GM18502 (cell line): ENCODE measurements at regions not wholly inside any gene's neighbourhood (a gene's known extent, or its start where the extent isn't known, plus 50 kb on each side); places are given as distances from the start of the nearest gene placed in this dataset.
"Not testable (repeated sequence)": the region's sequence is repeated elsewhere in the genome, so short reads cannot be mapped to it uniquely, and the experiment has no call there.

Experiments used
- ATAC-seq: cut with Tn5 transposase; IDR thresholded peaks from one replicate; pipeline ENCODE4 v1.9.1; 2021; ENCODE audit warnings: mild to moderate bottlenecking; ENCODE audit not compliant: unreplicated experiment, poor library complexity

GRCh38 chr12:90244232-90244631, 535.6 kb upstream of the ATP2B1 start:
- no peak for ATAC-seq

DNA sequence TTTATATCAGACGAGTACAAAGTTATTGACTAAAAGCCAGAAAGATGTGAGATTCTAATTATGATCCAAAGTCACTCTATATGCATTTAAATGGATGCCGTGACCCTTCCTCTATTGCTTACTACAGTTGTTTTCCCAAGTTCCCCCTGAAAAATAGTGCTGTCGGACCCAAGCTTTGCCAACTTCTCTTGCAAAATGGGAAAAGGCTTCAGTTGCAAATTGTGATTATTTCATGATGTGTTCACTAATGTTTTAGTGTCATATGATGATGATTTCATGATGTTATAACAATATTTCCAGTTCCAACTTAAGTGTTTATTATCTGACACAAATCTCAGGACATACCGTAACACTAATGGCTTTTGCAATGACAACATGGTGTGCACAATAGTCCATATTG, 534.6 kb upstream of the ATP2B1 start:
- ATAC-seq, result no peak

- no peak for ATAC-seq
These were observed 531.2 kb upstream of the ATP2B1 start for GRCh38 chr12:90239732-90240260.

DNA sequence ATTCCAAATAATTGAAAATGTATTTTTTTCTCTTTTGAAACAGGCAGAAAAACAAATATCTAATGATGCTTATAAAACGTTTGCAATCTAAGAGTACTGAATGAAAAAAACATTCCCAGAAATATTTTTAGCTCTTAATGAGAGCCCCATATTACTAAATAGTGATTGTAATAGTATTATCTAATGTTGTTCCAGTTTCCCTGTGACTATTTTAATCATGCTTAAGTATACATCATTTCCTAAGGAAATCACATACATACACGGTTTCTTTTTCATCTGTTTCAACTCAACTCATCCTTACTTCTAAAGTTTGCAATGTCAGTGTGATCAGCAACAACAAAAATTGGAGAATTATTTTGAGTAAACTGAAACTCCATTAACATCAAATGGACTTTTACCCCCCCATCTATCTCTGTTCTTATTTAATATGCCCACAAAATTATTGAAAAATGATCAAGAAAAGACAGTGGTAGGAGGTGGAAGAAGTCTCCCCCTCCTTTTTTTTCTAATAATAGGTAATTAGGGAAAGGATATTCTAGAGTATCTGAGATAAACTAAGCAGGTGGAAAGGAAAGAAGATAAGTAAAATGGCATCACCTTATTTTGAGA, 530.1 kb upstream of the ATP2B1 start:
- ATAC-seq, result no peak

DNA sequence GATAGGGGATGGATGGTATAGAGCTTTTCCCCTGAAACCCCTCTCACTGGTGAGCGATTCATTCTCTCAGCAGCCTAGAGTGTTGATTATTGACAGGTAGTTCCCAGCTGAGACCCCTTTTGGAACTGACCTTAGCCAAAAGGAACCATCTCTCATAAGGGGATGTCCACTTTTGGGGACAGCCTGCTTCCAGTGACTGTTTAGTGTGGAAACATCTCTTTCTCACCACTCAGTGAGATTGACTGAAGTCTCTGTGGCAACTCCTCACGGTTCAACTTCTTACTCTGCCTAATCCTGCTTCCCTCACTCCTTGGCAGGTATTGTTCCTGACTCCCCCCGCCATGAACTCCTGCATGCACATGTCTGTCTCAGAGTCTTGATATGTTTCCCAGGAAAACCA, 529.2 kb upstream of the ATP2B1 start:
- ATAC-seq, result no peak

GRCh38 chr12:90235642-90236041, 527.0 kb upstream of the ATP2B1 start:
- ATAC-seq, result no peak

- no peak for ATAC-seq
These were observed 525.8 kb upstream of the ATP2B1 start for GRCh38 chr12:90234472-90234871.

DNA sequence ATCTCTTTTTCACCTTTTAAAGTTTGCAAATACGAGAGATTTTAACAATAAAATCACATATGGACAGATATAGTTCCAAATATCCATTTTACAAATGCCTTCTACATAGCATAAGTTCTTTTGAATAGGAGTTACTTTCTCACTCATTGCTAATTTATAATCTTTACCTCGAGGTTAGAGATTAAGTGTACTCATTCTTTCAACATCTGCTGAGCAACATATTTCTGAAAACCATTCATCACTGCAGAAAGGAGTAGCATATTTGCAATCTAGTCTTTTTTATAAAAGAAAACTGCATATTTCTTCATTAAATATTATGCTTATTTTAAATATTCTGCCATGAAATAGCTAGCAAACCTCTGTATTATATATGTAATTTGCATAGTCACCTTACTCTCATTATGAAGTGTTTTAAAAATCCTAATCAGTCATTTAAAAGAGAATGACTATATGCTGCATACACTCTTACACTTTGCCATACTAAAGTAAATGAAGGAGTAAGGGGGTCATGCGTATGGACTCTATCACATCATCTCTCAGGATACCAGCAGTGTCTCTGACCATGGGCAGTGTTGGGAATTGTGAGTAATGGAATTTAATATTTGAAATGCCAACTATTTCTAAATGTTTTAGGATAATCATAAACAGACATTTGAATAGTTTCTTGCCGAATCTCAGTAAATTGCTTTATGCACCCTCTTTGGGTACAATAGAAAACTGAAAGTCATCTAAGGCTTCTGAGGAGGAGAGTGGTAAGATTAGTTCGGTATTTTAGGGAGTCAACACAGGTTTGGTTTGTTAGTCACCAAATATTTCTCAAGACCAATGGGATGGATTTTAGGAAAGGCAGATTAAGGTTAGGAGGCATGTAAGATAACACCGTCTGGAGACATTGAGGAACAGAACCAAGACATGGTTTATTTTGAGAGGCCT, 524.8 kb upstream of the ATP2B1 start:
- ATAC-seq, result no peak

- no peak for ATAC-seq
These were observed 521.0 kb upstream of the ATP2B1 start for GRCh38 chr12:90229407-90230170.

DNA sequence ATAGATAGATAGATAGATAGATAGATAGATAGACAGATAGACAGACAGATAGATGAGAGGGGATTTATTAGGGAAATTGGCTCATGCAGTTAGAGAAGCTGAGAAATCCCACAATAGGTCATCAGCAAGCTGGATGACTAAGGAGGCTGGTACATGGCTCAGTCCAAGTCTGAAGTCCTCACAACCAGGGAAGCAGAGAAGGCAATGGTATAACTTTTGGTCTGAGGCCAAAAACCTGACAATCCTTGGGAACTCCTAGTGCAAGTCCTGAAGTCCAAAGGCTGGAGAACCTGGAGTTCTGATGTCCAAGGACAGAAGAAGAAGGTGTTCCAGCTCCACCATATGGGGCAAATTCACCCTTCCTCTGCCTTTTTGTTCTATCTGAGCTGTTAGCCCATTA, 517.6 kb upstream of the ATP2B1 start:
- no peak for ATAC-seq

DNA sequence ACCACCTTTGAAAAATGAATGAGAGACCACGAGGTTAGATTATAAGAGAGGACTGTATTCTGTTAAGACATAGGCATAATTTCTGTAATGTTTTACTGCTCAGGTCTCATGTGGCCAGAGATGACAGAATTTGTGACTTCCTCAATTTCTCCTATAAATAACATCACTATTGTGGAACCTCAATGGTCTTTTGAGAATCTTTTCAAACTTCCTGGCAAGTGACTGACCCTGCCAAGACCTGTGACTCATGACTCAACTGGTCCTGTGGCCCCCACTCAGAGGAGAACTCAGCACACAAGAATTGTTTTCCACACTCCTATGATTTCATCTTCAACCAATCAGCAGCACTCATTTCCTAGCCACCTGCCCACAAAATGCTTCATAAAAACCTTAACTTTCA, 508.2 kb upstream of the ATP2B1 start:
- no peak for ATAC-seq

DNA sequence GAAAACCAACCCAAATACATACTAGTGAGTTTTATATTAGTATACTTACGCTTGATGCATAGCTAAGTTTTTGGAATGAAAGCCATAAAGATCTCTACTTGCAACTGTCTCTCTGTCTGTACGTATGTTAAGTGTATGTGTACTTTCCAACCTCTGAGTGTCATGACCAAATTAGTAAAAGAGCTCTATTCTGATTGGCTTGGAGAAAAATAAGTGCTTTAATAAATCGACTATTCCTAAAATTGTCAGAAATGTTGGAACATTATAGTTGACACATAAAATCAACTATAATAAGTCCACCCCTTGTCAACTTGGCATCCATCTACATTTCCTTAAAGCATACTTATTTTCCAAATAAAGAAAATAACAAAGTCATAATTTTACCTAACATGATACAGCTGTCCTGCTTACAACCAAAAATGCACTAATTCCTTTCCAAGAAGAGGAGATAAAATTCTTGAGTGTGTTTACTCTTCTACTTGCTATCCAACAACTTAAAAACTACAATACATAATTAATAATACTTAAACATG, 507.4 kb upstream of the ATP2B1 start:
- no peak for ATAC-seq

DNA sequence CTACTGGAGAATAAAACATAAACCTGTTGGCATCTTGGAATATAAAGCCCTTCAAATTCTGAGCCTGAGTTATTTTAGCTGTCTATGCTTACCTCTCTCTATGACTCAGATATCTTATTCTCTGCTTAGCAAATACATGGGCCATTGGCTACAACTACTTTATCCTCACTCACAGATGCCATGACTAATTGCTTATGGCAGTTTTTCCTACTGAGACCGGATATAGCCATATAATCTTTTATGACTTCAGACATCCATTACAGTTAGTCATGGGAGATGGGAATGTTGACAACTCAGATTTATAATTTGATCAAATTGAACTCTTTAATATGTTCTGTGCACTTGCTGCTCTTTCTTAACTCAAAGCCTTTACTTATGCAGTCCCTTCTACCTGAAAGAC, 502.4 kb upstream of the ATP2B1 start:
- no peak for ATAC-seq

- ATAC-seq, result no peak
These were observed 500.4 kb upstream of the ATP2B1 start for GRCh38 chr12:90209029-90209428.

- ATAC-seq, result not testable (repeated sequence)
These were observed 499.7 kb upstream of the ATP2B1 start for GRCh38 chr12:90208379-90208778.

- no peak for ATAC-seq
These were observed 499.2 kb upstream of the ATP2B1 start for GRCh38 chr12:90207799-90208198.

GRCh38 chr12:90205165-90205564, 496.5 kb upstream of the ATP2B1 start:
- ATAC-seq, result no peak

- ATAC-seq, result no peak
These were observed 494.9 kb upstream of the ATP2B1 start for GRCh38 chr12:90203556-90203955.

DNA sequence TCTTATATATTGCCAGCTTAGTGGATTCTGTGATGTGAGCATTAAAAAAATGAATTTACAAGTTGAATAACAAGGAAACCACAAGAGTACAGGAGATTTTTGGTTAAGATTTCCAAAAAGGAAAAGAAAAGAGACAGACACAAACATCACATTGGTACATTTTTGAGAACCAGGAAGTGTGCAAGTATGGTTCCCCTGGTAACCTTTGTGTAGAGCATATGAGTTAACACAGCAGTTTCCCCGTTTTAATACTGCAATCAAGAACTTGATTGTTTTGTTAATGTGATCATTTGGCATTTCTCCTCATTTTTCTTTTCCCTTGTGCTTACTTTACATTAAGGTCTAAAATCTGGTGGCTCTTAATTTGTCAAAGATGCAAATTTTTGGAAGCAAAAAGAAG, 490.4 kb upstream of the ATP2B1 start:
- no peak for ATAC-seq

DNA sequence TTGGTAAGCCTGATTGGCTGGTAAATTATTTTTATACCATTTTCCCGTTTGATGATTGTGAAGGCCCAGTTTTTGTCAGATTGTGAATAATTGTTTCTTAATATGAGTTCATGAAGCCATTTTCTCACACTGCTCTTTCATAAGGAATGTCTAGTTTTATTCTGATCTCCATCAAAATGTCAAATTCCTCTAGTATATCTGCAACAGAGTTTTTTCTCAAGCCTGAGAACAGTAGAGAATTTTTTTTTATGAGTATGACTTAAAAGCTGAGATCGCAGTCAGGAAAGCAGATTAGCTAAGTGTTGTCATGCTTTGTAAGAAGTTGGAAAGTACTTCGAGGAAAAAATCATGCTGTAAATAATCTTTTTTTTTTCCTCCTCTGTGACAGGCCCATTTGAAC, 484.9 kb upstream of the ATP2B1 start:
- ATAC-seq, result no peak

- ATAC-seq, result no peak
These were observed 480.2 kb upstream of the ATP2B1 start for GRCh38 chr12:90188857-90189256.
